WTC11 (cell line): ENCODE measurements at regions not wholly inside any gene's neighbourhood (a gene's known extent, or its start where the extent isn't known, plus 50 kb on each side); places are given as distances from the start of the nearest gene placed in this dataset.

Experiments
- ATAC-seq: fragments of 200-7000 bp; cut with Tn5 transposase; 2 replicates; pipeline ENCODE4 v1.10.0; 2021; ENCODE audit warnings: mild to moderate bottlenecking, moderate library complexity
- CTCF ChIA-PET: fragments of 300-600 bp; sonication (Branson Sonifier 250); formaldehyde crosslinking; loops from one replicate; lab custom pipeline; 2021; ENCODE audit warnings: antibody characterized with exemption; lab: Charles Lee
- POLR2A ChIA-PET: fragments of 350-600 bp; sonication (Branson Sonifier 250); formaldehyde crosslinking; loops from one replicate; lab custom pipeline; 2021; ENCODE audit warnings: antibody characterized with exemption; lab: Charles Lee
- DNase-seq: peaks from one replicate; pipeline ENCODE4 v3.0.0; 2021; ENCODE audit warnings: low spot score
- H3K27ac Mint-ChIP-seq: 2 replicates; pipeline ENCODE4 v1.8.0; 2021; ENCODE audit warnings: mixed read lengths
- H3K27me3 Mint-ChIP-seq: 2 replicates; pipeline ENCODE4 v1.8.0; 2021; ENCODE audit warnings: low read depth, mild to moderate bottlenecking, moderate library complexity, mixed read lengths
- H3K36me3 Mint-ChIP-seq: 2 replicates; pipeline ENCODE4 v1.8.0; 2021; ENCODE audit warnings: mixed read lengths
- H3K4me1 Mint-ChIP-seq: 2 replicates; pipeline ENCODE4 v1.8.0; 2022; ENCODE audit warnings: mixed read lengths
- H3K4me3 Mint-ChIP-seq: 2 replicates; pipeline ENCODE4 v1.8.0; 2021; ENCODE audit warnings: mild to moderate bottlenecking, moderate library complexity, mixed read lengths
- H3K9me3 Mint-ChIP-seq: 2 replicates; pipeline ENCODE4 v1.8.0; 2021; ENCODE audit warnings: mixed read lengths
- AFF4 ChIP-seq: sonication (generic); formaldehyde crosslinking; IDR thresholded peaks from 2 replicates; pipeline ENCODE4 v1.8.1; 2023; ENCODE audit warnings: mild to moderate bottlenecking, missing genetic modification reagents, borderline replicate concordance
- FOXP4 ChIP-seq: sonication (generic); formaldehyde crosslinking; IDR thresholded peaks from 2 replicates; pipeline ENCODE4 v1.8.0; 2022; ENCODE audit warnings: mild to moderate bottlenecking, missing genetic modification reagents
- GRHL2 ChIP-seq: fragments of 250-450 bp; sonication (Bioruptor Pico); IDR thresholded peaks from 2 replicates; pipeline ENCODE4 v1.8.0; 2022; ENCODE audit warnings: mild to moderate bottlenecking, moderate library complexity; ENCODE audit not compliant: insufficient replicate concordance, severe bottlenecking
- GTF2I ChIP-seq: fragments of 250-450 bp; sonication (Bioruptor Pico); conservative IDR thresholded peaks from 2 replicates; pipeline ENCODE4 v1.4.0; 2021; ENCODE audit warnings: mild to moderate bottlenecking
- IRF1 ChIP-seq: sonication (generic); formaldehyde crosslinking; IDR thresholded peaks from 2 replicates; pipeline ENCODE4 v1.8.0; 2023; ENCODE audit warnings: missing genetic modification reagents
- MXD4 ChIP-seq: fragments of 250-450 bp; sonication (Bioruptor Pico); IDR thresholded peaks from 2 replicates; pipeline ENCODE4 v1.8.0; 2021; ENCODE audit warnings: mild to moderate bottlenecking, moderate library complexity, borderline replicate concordance
- RORB ChIP-seq: fragments of 250-450 bp; sonication (Bioruptor Pico); IDR thresholded peaks from 2 replicates; pipeline ENCODE4 v1.9.0; 2021; ENCODE audit warnings: mild to moderate bottlenecking
- SMAD3 ChIP-seq: sonication (generic); formaldehyde crosslinking; IDR thresholded peaks from 2 replicates; pipeline ENCODE4 v1.8.0; 2022; ENCODE audit warnings: missing genetic modification reagents, mild to moderate bottlenecking, borderline replicate concordance
- TEAD1 ChIP-seq: sonication (generic); formaldehyde crosslinking; IDR thresholded peaks from 2 replicates; pipeline ENCODE4 v1.8.0; 2022; ENCODE audit warnings: mild to moderate bottlenecking, missing genetic modification reagents
- TEAD4 ChIP-seq: sonication (generic); formaldehyde crosslinking; IDR thresholded peaks from 2 replicates; pipeline ENCODE4 v1.8.0; 2022; ENCODE audit warnings: mild to moderate bottlenecking, missing genetic modification reagents
- ZMAT4 ChIP-seq: fragments of 250-450 bp; sonication (Bioruptor Pico); IDR thresholded peaks from 2 replicates; pipeline ENCODE4 v1.9.0; 2021; ENCODE audit warnings: mild to moderate bottlenecking
- ZNF416 ChIP-seq: fragments of 250-450 bp; sonication (Bioruptor Pico); IDR thresholded peaks from 2 replicates; pipeline ENCODE4 v1.9.0; 2021; ENCODE audit warnings: mild to moderate bottlenecking, inconsistent platforms
- ZNF423 ChIP-seq: fragments of 250-450 bp; sonication (Bioruptor Pico); IDR thresholded peaks from 2 replicates; pipeline ENCODE4 v2.1.2; 2022; ENCODE audit warnings: mild to moderate bottlenecking, moderate library complexity
- TF ChIP-seq, protein P1 (sequence below): fragments of 200-600 bp; IDR thresholded peaks from 2 replicates; pipeline ENCODE4 v1.8.0; 2022; ENCODE audit warnings: antibody characterized with exemption
- TF ChIP-seq, protein P2 (sequence below): sonication (generic); formaldehyde crosslinking; IDR thresholded peaks from 2 replicates; pipeline ENCODE4 v1.8.1; 2023; ENCODE audit warnings: mild to moderate bottlenecking, missing genetic modification reagents
- TF ChIP-seq, protein P3 (sequence below): sonication (generic); formaldehyde crosslinking; IDR thresholded peaks from 2 replicates; pipeline ENCODE4 v1.8.1; 2023; ENCODE audit warnings: mild to moderate bottlenecking, missing genetic modification reagents, moderate library complexity
- TF ChIP-seq, protein P4 (sequence below): sonication (generic); formaldehyde crosslinking; IDR thresholded peaks from 2 replicates; pipeline ENCODE4 v1.8.0; 2023; ENCODE audit warnings: mild to moderate bottlenecking, missing genetic modification reagents

DNA sequence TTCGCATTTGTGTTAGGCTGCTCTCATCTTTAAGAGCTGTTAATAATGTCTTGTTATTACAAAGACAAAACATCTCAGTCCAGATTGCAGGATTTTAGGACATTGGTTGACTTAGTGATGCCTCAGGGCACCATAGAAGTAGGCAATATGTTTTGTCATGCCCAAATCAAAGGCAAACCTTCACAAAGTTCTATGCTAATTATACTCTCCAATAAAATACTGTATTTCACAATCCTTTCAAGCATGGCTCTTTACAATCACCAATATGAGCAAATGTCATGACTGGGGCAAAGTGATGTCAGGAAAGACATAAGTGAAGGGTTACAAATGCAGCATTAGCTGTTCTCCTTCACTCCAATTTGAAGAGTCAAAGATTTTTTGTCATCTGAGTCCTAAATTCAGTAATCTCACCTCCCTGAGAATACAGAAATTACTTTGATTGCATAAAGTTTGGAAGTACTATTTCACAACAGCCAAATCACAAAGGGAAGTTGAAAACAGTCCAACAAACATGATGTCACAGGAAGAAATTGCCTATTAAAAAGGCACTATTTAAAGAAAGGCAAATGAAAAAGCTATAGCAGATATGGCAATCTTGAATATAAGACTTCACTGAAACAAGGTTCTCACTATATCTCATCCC lies 303.2 kb downstream of the PRR16 start (continued):
- TF ChIP-seq FOXP4 (CRISPR knock-in tag) (no peak), TEAD4 (CRISPR knock-in tag) (no peak), GRHL2 (CRISPR knock-in tag) (no peak), AFF4 (CRISPR knock-in tag) (no peak), IRF1 (CRISPR knock-in tag) (no peak), RORB (CRISPR knock-in tag) (no peak), MXD4 (CRISPR knock-in tag) (no peak), SMAD3 (no peak), ZMAT4 (CRISPR knock-in tag) (no peak), TEAD1 (no peak)
- TF ChIP-seq, protein P1, sequence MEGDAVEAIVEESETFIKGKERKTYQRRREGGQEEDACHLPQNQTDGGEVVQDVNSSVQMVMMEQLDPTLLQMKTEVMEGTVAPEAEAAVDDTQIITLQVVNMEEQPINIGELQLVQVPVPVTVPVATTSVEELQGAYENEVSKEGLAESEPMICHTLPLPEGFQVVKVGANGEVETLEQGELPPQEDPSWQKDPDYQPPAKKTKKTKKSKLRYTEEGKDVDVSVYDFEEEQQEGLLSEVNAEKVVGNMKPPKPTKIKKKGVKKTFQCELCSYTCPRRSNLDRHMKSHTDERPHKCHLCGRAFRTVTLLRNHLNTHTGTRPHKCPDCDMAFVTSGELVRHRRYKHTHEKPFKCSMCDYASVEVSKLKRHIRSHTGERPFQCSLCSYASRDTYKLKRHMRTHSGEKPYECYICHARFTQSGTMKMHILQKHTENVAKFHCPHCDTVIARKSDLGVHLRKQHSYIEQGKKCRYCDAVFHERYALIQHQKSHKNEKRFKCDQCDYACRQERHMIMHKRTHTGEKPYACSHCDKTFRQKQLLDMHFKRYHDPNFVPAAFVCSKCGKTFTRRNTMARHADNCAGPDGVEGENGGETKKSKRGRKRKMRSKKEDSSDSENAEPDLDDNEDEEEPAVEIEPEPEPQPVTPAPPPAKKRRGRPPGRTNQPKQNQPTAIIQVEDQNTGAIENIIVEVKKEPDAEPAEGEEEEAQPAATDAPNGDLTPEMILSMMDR, result no peak
- TF ChIP-seq, protein P2, sequence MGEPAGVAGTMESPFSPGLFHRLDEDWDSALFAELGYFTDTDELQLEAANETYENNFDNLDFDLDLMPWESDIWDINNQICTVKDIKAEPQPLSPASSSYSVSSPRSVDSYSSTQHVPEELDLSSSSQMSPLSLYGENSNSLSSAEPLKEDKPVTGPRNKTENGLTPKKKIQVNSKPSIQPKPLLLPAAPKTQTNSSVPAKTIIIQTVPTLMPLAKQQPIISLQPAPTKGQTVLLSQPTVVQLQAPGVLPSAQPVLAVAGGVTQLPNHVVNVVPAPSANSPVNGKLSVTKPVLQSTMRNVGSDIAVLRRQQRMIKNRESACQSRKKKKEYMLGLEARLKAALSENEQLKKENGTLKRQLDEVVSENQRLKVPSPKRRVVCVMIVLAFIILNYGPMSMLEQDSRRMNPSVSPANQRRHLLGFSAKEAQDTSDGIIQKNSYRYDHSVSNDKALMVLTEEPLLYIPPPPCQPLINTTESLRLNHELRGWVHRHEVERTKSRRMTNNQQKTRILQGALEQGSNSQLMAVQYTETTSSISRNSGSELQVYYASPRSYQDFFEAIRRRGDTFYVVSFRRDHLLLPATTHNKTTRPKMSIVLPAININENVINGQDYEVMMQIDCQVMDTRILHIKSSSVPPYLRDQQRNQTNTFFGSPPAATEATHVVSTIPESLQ (CRISPR knock-in tag), result no peak

GRCh38 chr5:120769312-120769872 lies 305.3 kb downstream of the PRR16 start:
- CTCF ChIA-PET, result no interaction called here
- no peak for DNase-seq
- POLR2A ChIA-PET, result no interaction called here
- TF ChIP-seq GTF2I (CRISPR knock-in tag), result no peak
- no peak for TF ChIP-seq ZNF423 (CRISPR knock-in tag)
- TF ChIP-seq, protein P3, sequence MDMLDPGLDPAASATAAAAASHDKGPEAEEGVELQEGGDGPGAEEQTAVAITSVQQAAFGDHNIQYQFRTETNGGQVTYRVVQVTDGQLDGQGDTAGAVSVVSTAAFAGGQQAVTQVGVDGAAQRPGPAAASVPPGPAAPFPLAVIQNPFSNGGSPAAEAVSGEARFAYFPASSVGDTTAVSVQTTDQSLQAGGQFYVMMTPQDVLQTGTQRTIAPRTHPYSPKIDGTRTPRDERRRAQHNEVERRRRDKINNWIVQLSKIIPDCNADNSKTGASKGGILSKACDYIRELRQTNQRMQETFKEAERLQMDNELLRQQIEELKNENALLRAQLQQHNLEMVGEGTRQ (CRISPR knock-in tag), result no peak
- TF ChIP-seq, protein P4, sequence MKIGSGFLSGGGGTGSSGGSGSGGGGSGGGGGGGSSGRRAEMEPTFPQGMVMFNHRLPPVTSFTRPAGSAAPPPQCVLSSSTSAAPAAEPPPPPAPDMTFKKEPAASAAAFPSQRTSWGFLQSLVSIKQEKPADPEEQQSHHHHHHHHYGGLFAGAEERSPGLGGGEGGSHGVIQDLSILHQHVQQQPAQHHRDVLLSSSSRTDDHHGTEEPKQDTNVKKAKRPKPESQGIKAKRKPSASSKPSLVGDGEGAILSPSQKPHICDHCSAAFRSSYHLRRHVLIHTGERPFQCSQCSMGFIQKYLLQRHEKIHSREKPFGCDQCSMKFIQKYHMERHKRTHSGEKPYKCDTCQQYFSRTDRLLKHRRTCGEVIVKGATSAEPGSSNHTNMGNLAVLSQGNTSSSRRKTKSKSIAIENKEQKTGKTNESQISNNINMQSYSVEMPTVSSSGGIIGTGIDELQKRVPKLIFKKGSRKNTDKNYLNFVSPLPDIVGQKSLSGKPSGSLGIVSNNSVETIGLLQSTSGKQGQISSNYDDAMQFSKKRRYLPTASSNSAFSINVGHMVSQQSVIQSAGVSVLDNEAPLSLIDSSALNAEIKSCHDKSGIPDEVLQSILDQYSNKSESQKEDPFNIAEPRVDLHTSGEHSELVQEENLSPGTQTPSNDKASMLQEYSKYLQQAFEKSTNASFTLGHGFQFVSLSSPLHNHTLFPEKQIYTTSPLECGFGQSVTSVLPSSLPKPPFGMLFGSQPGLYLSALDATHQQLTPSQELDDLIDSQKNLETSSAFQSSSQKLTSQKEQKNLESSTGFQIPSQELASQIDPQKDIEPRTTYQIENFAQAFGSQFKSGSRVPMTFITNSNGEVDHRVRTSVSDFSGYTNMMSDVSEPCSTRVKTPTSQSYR, result no peak
- TF ChIP-seq ZNF416 (CRISPR knock-in tag), result no peak
- TF ChIP-seq FOXP4 (CRISPR knock-in tag), result no peak

More at GRCh38 chr5:120769312-120769872, 305.3 kb downstream of the PRR16 start:
- Mint-ChIP-seq H3K4me1 (peaks cover 12% of the 10 kb centered on the region), H3K36me3 (0 out of 2 replicates have a peak, but pooled peaks cover under 1% of the 10 kb centered on the region), H3K27ac (no peak overlapping the region), H3K4me3 (no peak overlapping the region), H3K9me3 (no peaks in the 10 kb centered on the region), H3K27me3 (no peaks in the 10 kb centered on the region)
- no peak for ATAC-seq
